HL-60 (cell line): ENCODE measurements at regions not wholly inside any gene's neighbourhood (a gene's known extent, or its start where the extent isn't known, plus 50 kb on each side); places are given as distances from the start of the nearest gene placed in this dataset.

ENCODE experiments used
- DNase-seq, 2 experiments: peaks; one replicate each; pipeline ENCODE4 v3.0.0-alpha.2; 2010 to 2020; ENCODE audit warnings: low read depth in 1 of 2, low spot score in 1 of 2
- H3K27ac ChIP-seq: fragments of 250-450 bp; sonication (Bioruptor Pico); replicated peaks from 2 replicates; pipeline ENCODE4 v1.5.1; 2020; ENCODE audit warnings: mild to moderate bottlenecking, moderate library complexity
- H3K27me3 ChIP-seq: fragments of 250-450 bp; sonication (Bioruptor Pico); 2 replicates; pipeline ENCODE4 v1.5.1; 2021; ENCODE audit warnings: mild to moderate bottlenecking, moderate library complexity; ENCODE audit not compliant: insufficient read depth, poor library complexity, severe bottlenecking
- H3K4me3 ChIP-seq: replicated peaks from 2 replicates; pipeline ENCODE4 v1.5.1; 2011; ENCODE audit warnings: mild to moderate bottlenecking, control low read depth, low read length; ENCODE audit not compliant: insufficient read depth
- GABPA ChIP-seq: IDR thresholded peaks from 2 replicates; pipeline ENCODE4 v1.6.1; 2012; ENCODE audit warnings: low read depth
- POLR2AphosphoS5 ChIP-seq: IDR thresholded peaks from 2 replicates; pipeline ENCODE4 v1.6.1; 2012; ENCODE audit warnings: low read depth
- SPI1 ChIP-seq: IDR thresholded peaks from 2 replicates; pipeline ENCODE4 v1.6.1; 2012; ENCODE audit warnings: low read depth, mild to moderate bottlenecking, borderline replicate concordance
- TF ChIP-seq, protein P1 (sequence below): IDR thresholded peaks from one replicate; pipeline ENCODE4 v1.5.1; 2011; ENCODE audit warnings: low read length, control low read depth, inconsistent platforms; ENCODE audit not compliant: insufficient read depth
- TF ChIP-seq, protein P2 (sequence below): IDR thresholded peaks from 2 replicates; pipeline ENCODE4 v1.6.1; 2012; ENCODE audit warnings: low read depth; ENCODE audit not compliant: insufficient replicate concordance

DNA sequence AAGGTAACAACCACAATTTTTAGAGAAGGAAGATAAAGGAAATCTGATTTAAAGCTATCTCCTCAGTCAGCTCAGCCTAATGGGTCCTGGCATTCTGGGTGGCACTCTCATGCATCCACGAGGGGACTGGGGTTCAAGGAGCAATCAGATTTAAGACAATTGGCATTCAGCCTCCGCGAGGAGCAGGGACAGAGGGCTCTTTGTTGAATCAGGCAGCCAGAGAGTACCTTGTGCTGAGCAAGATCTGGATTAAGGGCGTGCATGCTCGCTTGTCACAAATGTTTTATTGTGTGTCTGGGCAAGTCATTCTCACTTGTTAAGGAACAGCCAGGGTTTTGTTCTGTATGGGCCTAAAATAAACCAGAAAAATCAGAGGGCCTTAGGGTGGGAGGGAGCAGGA is 475.3 kb upstream of the NRSN1 start:
- TF ChIP-seq GABPA (no peak), POLR2AphosphoS5 (no peak), SPI1 (no peak)
- TF ChIP-seq, protein P1, sequence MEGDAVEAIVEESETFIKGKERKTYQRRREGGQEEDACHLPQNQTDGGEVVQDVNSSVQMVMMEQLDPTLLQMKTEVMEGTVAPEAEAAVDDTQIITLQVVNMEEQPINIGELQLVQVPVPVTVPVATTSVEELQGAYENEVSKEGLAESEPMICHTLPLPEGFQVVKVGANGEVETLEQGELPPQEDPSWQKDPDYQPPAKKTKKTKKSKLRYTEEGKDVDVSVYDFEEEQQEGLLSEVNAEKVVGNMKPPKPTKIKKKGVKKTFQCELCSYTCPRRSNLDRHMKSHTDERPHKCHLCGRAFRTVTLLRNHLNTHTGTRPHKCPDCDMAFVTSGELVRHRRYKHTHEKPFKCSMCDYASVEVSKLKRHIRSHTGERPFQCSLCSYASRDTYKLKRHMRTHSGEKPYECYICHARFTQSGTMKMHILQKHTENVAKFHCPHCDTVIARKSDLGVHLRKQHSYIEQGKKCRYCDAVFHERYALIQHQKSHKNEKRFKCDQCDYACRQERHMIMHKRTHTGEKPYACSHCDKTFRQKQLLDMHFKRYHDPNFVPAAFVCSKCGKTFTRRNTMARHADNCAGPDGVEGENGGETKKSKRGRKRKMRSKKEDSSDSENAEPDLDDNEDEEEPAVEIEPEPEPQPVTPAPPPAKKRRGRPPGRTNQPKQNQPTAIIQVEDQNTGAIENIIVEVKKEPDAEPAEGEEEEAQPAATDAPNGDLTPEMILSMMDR, result no peak
- TF ChIP-seq, protein P2, sequence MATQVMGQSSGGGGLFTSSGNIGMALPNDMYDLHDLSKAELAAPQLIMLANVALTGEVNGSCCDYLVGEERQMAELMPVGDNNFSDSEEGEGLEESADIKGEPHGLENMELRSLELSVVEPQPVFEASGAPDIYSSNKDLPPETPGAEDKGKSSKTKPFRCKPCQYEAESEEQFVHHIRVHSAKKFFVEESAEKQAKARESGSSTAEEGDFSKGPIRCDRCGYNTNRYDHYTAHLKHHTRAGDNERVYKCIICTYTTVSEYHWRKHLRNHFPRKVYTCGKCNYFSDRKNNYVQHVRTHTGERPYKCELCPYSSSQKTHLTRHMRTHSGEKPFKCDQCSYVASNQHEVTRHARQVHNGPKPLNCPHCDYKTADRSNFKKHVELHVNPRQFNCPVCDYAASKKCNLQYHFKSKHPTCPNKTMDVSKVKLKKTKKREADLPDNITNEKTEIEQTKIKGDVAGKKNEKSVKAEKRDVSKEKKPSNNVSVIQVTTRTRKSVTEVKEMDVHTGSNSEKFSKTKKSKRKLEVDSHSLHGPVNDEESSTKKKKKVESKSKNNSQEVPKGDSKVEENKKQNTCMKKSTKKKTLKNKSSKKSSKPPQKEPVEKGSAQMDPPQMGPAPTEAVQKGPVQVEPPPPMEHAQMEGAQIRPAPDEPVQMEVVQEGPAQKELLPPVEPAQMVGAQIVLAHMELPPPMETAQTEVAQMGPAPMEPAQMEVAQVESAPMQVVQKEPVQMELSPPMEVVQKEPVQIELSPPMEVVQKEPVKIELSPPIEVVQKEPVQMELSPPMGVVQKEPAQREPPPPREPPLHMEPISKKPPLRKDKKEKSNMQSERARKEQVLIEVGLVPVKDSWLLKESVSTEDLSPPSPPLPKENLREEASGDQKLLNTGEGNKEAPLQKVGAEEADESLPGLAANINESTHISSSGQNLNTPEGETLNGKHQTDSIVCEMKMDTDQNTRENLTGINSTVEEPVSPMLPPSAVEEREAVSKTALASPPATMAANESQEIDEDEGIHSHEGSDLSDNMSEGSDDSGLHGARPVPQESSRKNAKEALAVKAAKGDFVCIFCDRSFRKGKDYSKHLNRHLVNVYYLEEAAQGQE, result no peak
- H3K27me3 ChIP-seq, result no peaks in the 10 kb centered on the region
- H3K27ac ChIP-seq, result no peak overlapping the region
- H3K4me3 ChIP-seq, result no peak overlapping the region
- DNase-seq, result no peak

DNA sequence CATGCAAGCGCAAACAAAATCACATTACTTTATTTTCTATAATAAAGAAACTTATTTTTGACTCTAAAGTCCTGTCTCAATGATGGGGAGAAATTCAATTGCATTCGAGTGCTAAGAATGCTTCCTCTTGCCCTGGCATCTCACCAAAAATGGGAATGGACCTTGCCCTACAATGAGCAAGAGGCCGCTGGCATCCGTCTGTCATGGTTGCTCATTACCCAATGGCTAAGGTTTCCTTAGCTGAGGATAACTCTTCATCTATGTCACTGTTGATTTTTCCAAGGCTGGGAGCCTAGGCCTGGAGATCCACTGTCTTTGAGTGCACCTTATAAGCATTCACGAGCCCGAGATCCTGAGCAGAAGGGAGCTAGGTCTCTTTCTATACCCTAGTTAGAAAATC is 471.3 kb upstream of the NRSN1 start:
- no peaks in the 10 kb centered on the region for H3K27me3 ChIP-seq
- no peak for DNase-seq
- TF ChIP-seq, protein P1, result no peak
- no peak for TF ChIP-seq SPI1
- no peak for TF ChIP-seq POLR2AphosphoS5
- TF ChIP-seq GABPA, result no peak
- TF ChIP-seq, protein P2, result no peak
- no peak overlapping the region for H3K4me3 ChIP-seq
- H3K27ac ChIP-seq, result no peak overlapping the region

DNA sequence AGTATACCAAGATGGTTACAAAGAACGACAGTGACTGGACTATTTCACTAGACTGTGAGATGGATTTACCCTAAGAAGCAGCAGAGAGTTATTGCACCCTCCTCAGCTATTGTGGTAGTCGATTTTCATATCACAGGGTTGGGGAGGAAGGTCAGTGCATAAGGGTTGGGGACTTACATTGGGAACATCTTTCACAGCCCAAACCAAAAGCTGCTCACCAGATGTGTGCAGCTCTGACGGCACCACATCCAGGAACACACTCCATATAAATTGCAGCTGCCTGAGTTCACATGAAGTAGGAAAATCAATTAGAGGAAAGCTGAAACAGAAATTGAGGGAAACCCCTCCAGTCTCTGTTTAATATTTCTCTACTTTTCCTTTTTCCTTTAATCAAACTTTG is 470.5 kb upstream of the NRSN1 start:
- Histone ChIP-seq H3K27ac (no peak overlapping the region), H3K4me3 (no peak overlapping the region), H3K27me3 (no peaks in the 10 kb centered on the region)
- TF ChIP-seq POLR2AphosphoS5, result no peak
- no peak for TF ChIP-seq GABPA
- TF ChIP-seq, protein P1, result no peak
- TF ChIP-seq SPI1, result no peak
- TF ChIP-seq, protein P2, result no peak
- DNase-seq, result no peak
